ENCODE measurements at regions not wholly inside any gene's neighbourhood (a gene's known extent, or its start where the extent isn't known, plus 50 kb on each side); places are given as distances from the start of the nearest gene placed in this dataset.
"Not testable (repeated sequence)": the region's sequence is repeated elsewhere in the genome, so short reads cannot be mapped to it uniquely, and the experiment has no call there.

- H3K27me3 Mint-ChIP-seq (ENCODE audit: low read depth), result no peaks in the 10 kb centered on the region
- H3K4me3 Mint-ChIP-seq, result no peak overlapping the region
These were observed 126.9 kb downstream of the FAM53A start for GRCh38 chr4:1557221-1557597.

GRCh38 chr4:1556541-1557220 is 127.4 kb downstream of the FAM53A start:
- no peaks in the 10 kb centered on the region for H3K36me3 Mint-ChIP-seq (ENCODE audit: low read depth)
- H3K9me3 Mint-ChIP-seq, result no peaks in the 10 kb centered on the region
- no peaks in the 10 kb centered on the region for H3K4me1 Mint-ChIP-seq (ENCODE audit: low read depth)
- H3K27me3 Mint-ChIP-seq (ENCODE audit: low read depth), result no peaks in the 10 kb centered on the region
- no peak overlapping the region for H3K4me3 Mint-ChIP-seq
- no peak overlapping the region for H3K27ac Mint-ChIP-seq

More at GRCh38 chr4:1557221-1557597, 126.9 kb downstream of the FAM53A start:
- H3K9me3 Mint-ChIP-seq, result no peaks in the 10 kb centered on the region
- H3K4me1 Mint-ChIP-seq (ENCODE audit: low read depth), result no peaks in the 10 kb centered on the region
- H3K27ac Mint-ChIP-seq, result no peak overlapping the region
- H3K36me3 Mint-ChIP-seq (ENCODE audit: low read depth), result no peaks in the 10 kb centered on the region

GRCh38 chr4:1554876-1555265 is 129.2 kb downstream of the FAM53A start:
- Mint-ChIP-seq H3K27ac (no peak overlapping the region), H3K4me1 (ENCODE audit: low read depth) (no peaks in the 10 kb centered on the region), H3K36me3 (ENCODE audit: low read depth) (no peaks in the 10 kb centered on the region), H3K27me3 (ENCODE audit: low read depth) (no peaks in the 10 kb centered on the region), H3K4me3 (no peak overlapping the region), H3K9me3 (no peaks in the 10 kb centered on the region)

DNA sequence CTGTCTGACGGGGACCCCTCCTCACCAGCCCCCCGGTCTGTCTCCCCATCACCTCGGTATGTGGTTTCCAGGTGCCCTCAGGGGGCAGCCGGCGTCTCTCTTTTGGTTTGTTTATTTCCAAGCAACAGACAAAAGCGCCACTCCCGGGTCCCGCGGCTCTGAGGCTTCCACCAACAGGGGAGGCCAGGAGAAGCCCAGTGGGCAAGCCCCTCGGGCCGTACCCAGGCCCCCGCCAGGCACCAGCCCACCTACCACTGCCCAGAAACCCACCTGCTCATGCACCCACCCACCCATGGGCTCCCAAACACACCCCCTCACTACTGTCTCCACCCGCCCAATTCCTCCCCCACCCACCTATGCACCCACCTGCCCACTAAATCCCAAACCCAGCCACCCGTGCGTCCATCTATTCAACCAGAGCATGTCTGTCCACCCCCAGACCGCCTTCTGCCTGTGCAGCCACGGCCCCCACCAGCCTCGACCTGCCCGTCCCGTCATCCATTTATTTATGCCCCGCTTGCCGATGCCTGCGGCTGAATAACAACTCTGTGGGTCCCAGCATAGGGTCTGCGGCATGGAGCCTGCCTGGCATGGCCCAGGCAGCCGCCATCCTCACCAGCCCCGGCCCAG is 129.8 kb downstream of the FAM53A start:
- H3K27me3 Mint-ChIP-seq (ENCODE audit: low read depth), result no peaks in the 10 kb centered on the region
- H3K4me3 Mint-ChIP-seq, result no peak overlapping the region
- H3K27ac Mint-ChIP-seq, result no peak overlapping the region
- no peaks in the 10 kb centered on the region for H3K9me3 Mint-ChIP-seq
- H3K36me3 Mint-ChIP-seq (ENCODE audit: low read depth), result no peaks in the 10 kb centered on the region
- no peaks in the 10 kb centered on the region for H3K4me1 Mint-ChIP-seq (ENCODE audit: low read depth)

DNA sequence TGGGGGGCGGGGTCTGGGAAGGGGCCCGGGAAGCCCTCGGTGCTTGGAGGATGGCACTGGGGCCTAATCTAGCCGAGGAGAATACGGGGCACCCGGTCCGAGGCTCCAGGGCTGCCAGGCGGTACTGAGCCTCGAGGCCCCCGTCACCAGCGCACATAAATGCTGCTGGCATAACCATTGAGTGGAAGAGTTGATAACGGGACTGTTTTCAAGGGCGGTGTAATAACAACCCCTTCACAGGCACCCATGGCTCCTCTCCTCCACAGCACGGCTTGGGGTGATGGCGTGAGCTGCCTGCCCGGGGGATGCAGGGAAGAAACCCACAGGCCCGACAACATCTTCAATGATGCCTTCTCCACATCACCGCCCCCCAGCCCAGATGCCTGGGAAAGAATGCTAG is 130.7 kb downstream of the FAM53A start:
- no peak overlapping the region for H3K4me3 Mint-ChIP-seq
- H3K27me3 Mint-ChIP-seq (ENCODE audit: low read depth), result no peaks in the 10 kb centered on the region
- H3K27ac Mint-ChIP-seq, result no peak overlapping the region
- no peaks in the 10 kb centered on the region for H3K36me3 Mint-ChIP-seq (ENCODE audit: low read depth)
- H3K9me3 Mint-ChIP-seq, result no peaks in the 10 kb centered on the region
- peaks cover 2% of the 10 kb centered on the region for H3K4me1 Mint-ChIP-seq (ENCODE audit: low read depth)

GRCh38 chr4:1552451-1552850 is 131.7 kb downstream of the FAM53A start:
- no peak overlapping the region for H3K27ac Mint-ChIP-seq
- H3K27me3 Mint-ChIP-seq (ENCODE audit: low read depth), result peaks cover 2% of the 10 kb centered on the region
- no peaks in the 10 kb centered on the region for H3K9me3 Mint-ChIP-seq

DNA sequence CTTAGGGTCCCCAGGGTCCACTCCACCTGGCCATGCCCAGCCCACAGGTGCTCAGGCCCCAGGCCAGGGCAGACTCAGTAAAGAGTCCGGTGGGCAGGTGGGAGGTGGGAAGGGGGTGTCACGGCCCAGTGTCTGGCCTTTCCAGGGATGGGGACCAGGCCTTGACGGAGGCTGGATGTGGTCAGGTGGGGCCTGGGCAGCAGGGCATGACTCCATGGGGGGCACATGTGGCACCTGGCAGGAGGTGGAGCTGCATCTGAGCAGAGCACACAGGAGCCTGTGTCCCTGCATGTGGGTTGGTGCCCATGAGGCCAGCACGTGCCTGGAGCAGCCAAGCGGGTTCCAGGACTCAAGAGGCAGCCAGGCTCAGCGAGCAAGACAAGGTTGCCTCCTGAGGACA is 132.9 kb downstream of the FAM53A start:
- no peak overlapping the region for H3K27ac Mint-ChIP-seq
- H3K4me1 Mint-ChIP-seq (ENCODE audit: low read depth), result peaks cover 2% of the 10 kb centered on the region

More at GRCh38 chr4:1552451-1552850, 131.7 kb downstream of the FAM53A start:
- Mint-ChIP-seq H3K4me1 (ENCODE audit: low read depth) (peaks cover 2% of the 10 kb centered on the region), H3K36me3 (ENCODE audit: low read depth) (no peaks in the 10 kb centered on the region), H3K4me3 (no peak overlapping the region)

DNA sequence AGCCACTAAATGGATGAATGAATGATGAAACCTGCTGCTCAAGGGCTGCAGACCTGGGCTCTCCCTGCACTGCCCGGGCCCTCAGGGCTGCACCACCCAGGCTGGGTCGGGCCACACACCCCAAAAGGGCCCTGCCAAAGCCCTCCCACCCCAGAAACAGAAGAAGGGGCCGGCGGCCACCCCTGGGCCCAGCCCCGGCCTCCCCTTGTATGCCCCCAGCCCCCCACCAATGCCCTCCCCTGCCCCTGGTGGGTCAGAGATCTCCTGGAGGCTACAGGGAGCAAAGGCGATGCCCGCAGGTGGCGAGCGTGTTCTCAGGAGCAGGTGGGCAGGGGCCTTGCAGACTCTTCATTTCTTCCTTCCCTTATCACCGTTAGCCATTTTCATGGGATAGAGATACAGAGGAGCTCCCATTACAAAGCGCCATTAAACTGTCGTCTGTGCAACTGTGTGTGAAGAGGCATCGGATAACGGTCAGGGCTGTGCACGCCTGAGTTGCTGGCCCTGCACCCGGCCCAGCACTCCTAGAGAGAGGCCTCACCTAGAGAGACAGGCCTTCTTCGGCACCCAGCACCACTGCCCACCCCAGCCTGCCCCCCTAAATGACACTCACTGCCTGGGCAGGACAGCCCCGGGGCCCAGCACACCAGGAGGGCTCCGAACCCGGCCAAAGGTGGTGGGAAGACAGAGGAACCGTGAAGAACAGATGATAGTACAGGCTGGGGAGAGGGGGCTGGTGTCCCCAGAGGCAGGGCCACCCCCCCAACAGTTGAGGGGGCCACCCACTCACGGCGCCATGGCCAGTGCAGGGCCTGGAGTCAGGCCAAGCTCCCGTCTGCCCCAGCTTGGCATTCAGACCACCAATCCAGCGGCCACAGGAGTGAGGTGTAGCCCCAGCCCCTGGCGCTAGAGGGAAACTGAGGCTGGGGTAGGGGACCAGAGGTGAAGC is 133.7 kb downstream of the FAM53A start:
- Mint-ChIP-seq H3K36me3 (ENCODE audit: low read depth) (no peaks in the 10 kb centered on the region), H3K4me1 (ENCODE audit: low read depth) (peaks cover 2% of the 10 kb centered on the region), H3K27me3 (ENCODE audit: low read depth) (peaks cover 5% of the 10 kb centered on the region), H3K4me3 (no peak overlapping the region), H3K9me3 (no peaks in the 10 kb centered on the region), H3K27ac (no peak overlapping the region)

More for the DNA sequence above, 132.9 kb downstream of the FAM53A start:
- peaks cover 5% of the 10 kb centered on the region for H3K27me3 Mint-ChIP-seq (ENCODE audit: low read depth)
- H3K36me3 Mint-ChIP-seq (ENCODE audit: low read depth), result no peaks in the 10 kb centered on the region
- H3K9me3 Mint-ChIP-seq, result no peaks in the 10 kb centered on the region
- H3K4me3 Mint-ChIP-seq, result no peak overlapping the region

DNA sequence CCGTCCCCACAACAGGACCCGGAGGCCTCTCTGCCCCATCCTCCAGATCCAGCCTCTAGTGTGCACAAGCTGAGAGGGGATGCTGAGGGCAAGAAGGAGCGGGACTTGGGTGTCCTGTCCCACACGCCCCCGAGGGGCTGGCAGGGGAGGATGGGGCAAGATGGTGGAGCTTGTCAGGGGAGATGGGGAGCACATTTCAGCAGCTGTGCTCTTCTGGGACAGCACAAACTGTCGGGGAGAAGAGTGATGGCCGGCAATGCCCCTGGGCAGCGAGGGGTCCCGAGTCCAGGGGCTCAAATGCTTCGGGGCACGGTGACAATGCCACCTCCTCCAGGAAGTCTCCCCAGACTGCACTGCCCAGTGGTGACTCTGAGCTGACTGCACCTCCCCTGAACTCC is 134.5 kb downstream of the FAM53A start:
- no peaks in the 10 kb centered on the region for H3K36me3 Mint-ChIP-seq (ENCODE audit: low read depth)
- no peak overlapping the region for H3K4me3 Mint-ChIP-seq
- no peak overlapping the region for H3K27ac Mint-ChIP-seq
- H3K9me3 Mint-ChIP-seq, result no peaks in the 10 kb centered on the region
- peaks cover 5% of the 10 kb centered on the region for H3K27me3 Mint-ChIP-seq (ENCODE audit: low read depth)
- H3K4me1 Mint-ChIP-seq (ENCODE audit: low read depth), result peaks cover 2% of the 10 kb centered on the region

- H3K4me3 Mint-ChIP-seq; H3K9me3 Mint-ChIP-seq; H3K27ac Mint-ChIP-seq; H3K36me3 Mint-ChIP-seq (ENCODE audit: low read depth); H3K27me3 Mint-ChIP-seq (ENCODE audit: low read depth); H3K4me1 Mint-ChIP-seq (ENCODE audit: low read depth): not testable (repeated sequence)
These were observed 135.1 kb downstream of the FAM53A start for GRCh38 chr4:1548827-1549637.

- Mint-ChIP-seq H3K4me1 (ENCODE audit: low read depth) (peaks cover 2% of the 10 kb centered on the region), H3K27me3 (ENCODE audit: low read depth) (peaks cover 5% of the 10 kb centered on the region), H3K36me3 (ENCODE audit: low read depth) (no peaks in the 10 kb centered on the region), H3K9me3 (no peaks in the 10 kb centered on the region), H3K27ac (no peak overlapping the region), H3K4me3 (no peak overlapping the region)
These were observed 136.0 kb downstream of the FAM53A start for GRCh38 chr4:1547856-1548826.

DNA sequence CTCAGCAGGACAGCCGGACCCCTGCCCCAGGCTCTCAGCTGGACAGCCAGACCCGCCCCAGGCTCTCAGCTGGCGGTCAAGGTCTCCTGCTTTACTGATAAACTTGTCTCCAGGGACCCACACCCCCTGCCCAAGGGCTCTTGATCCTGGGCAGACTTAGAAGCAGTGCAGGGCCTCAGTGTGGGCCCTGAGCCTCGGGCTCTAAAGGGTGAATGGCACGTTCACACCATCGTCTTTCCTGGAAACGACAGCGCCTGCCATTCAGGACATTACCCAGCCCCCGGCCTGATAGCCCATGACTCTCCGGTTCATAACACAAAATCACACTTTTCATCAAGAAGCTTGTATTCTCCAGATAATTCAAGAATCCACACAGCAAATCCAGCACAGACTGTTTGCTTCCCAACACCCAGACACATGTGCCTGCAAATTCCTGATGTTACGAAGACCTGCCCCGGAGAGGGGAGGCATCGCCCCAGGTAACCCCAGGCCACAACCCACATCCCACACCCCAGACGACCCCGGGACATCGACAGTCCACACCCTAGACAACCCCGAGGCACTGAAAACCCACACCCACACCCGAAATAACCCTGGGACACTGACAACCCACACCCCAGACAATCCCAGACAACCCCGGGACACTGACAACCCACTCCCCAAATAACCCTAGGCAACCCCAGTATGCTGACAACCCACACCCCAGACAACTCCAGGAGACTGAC is 136.8 kb downstream of the FAM53A start:
- H3K27ac Mint-ChIP-seq, result no peak overlapping the region
- H3K4me3 Mint-ChIP-seq, result no peak overlapping the region
- H3K27me3 Mint-ChIP-seq (ENCODE audit: low read depth), result peaks cover 5% of the 10 kb centered on the region
- no peaks in the 10 kb centered on the region for H3K9me3 Mint-ChIP-seq
- peaks cover 2% of the 10 kb centered on the region for H3K4me1 Mint-ChIP-seq (ENCODE audit: low read depth)
- no peaks in the 10 kb centered on the region for H3K36me3 Mint-ChIP-seq (ENCODE audit: low read depth)

GRCh38 chr4:1544861-1545281 is 138.6 kb upstream of the NKX1-1 start:
- no peaks in the 10 kb centered on the region for H3K36me3 Mint-ChIP-seq (ENCODE audit: low read depth)

More at GRCh38 chr4:1544861-1545281, 138.6 kb upstream of the NKX1-1 start:
- Mint-ChIP-seq H3K27me3 (ENCODE audit: low read depth) (peaks cover 5% of the 10 kb centered on the region), H3K4me3 (no peak overlapping the region), H3K9me3 (no peaks in the 10 kb centered on the region), H3K4me1 (ENCODE audit: low read depth) (peaks cover 2% of the 10 kb centered on the region), H3K27ac (no peak overlapping the region)
